Stomach (tissue), 8 donors: ENCODE measurements at regions not wholly inside any gene's neighbourhood (a gene's known extent, or its start where the extent isn't known, plus 50 kb on each side); places are given as distances from the start of the nearest gene placed in this dataset.
"Not testable (repeated sequence)": the region's sequence is repeated elsewhere in the genome, so short reads cannot be mapped to it uniquely, and the experiment has no call there.

Source experiments
- DNase-seq, 2 donors: peaks; one replicate each; pipeline versions ENCODE4 v3.0.0 to v3.0.0-alpha.2; 2013 to 2019
- H3K27ac ChIP-seq, 5 donors: fragments of 200-600 bp in 4 of 5; sonication (generic) in 4 of 5; one replicate each; pipeline ENCODE4 v1.5.1; 2013 to 2019; ENCODE audit warnings: mild to moderate bottlenecking in 1 of 5, moderate library complexity in 1 of 5
- H3K27me3 ChIP-seq, 3 donors: fragments of 200-600 bp; sonication (generic); one replicate each; pipeline ENCODE4 v1.5.1; 2017 to 2019; ENCODE audit warnings: mixed run types in 1 of 3
- H3K36me3 ChIP-seq, 4 donors: fragments of 200-600 bp; sonication (generic); 1 replicate in 3 of 4; 2 replicates in 1 of 4; pipeline ENCODE4 v1.5.1; 2016 to 2019
- H3K4me1 ChIP-seq, 4 donors: fragments of 200-600 bp; sonication (generic); one replicate each; pipeline ENCODE4 v1.5.1; 2016 to 2019
- H3K4me3 ChIP-seq, 4 donors: fragments of 200-600 bp; sonication (generic) in 3 of 4; one replicate each; pipeline ENCODE4 v1.5.1; 2016 to 2019; ENCODE audit warnings: mild to moderate bottlenecking in 1 of 4
- H3K9me3 ChIP-seq, 4 donors: fragments of 200-600 bp; sonication (generic); one replicate each; pipeline ENCODE4 v1.5.1; 2016 to 2019
- EP300 ChIP-seq: sonication (generic); formaldehyde crosslinking; IDR thresholded peaks from one replicate; pipeline ENCODE4 v1.6.1; 2017; ENCODE audit warnings: antibody characterized with exemption
- POLR2A ChIP-seq, 4 donors: fragments of 450-650 bp; IDR thresholded peaks; one replicate each; pipeline ENCODE4 v1.6.1; 2016; ENCODE audit warnings: antibody characterized with exemption in 4 of 4, control low read depth in 2 of 4, mild to moderate bottlenecking in 1 of 4, moderate library complexity in 1 of 4
- POLR2AphosphoS5 ChIP-seq, 3 donors: sonication (generic); formaldehyde crosslinking; IDR thresholded peaks; one replicate each; pipeline ENCODE4 v1.6.1; 2016; ENCODE audit warnings: antibody characterized with exemption in 3 of 3
- WGBS, 5 donors: extraction: QIAGEN DNeasy Blood & Tissue Kit in 3 of 5; methylation state at CpG; one replicate each; pipeline versions ENCODE4 v1.1.5 to v1.1.7; 2013 to 2018; 5-methylcytosine and 5-hydroxymethylcytosine counted together
- intact Hi-C: fragments of 100-400 bp; cut with DNase I; formaldehyde crosslinking; loops from one replicate; pipeline ENCODE4 v1.15.1; 2023; ENCODE audit warnings: low total_unique reads
- TF ChIP-seq, protein P1 (sequence below), 7 experiments: fragments of 450-650 bp in 4 of 7; fragments of 200-600 bp in 3 of 7; sonication (generic) in 3 of 7; IDR thresholded peaks; one replicate each; pipeline ENCODE4 v1.5.1; 2016 to 2019; ENCODE audit warnings: antibody characterized with exemption in 7 of 7, control low read depth in 2 of 7, mild to moderate bottlenecking in 1 of 7
- donor health status: healthy with polysubstance abuse.
- donor health status: Bipolar disorder and iron deficiency.
- donor health status: healthy.

DNA sequence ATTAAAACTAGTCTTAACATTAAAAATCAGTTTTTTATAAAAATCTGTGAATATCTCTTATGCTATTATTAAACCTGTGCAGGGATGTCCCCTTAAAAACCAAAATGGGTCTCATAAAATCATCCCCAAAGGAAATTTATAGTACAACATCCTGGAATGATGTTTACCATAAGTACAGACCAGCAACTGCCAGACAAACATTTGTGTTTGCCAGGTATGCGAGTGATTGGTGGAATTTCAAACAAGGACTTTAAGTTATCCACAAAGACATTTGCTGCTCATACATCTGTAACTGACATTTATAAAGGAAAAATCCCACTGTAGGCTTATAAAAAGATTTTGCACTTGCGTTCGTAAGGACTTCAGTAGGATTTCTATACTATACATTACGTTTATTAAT, 1375.4 kb upstream of the WWC1 start:
- no peak for DNase-seq
- intact Hi-C loops: no loop called here
- Histone ChIP-seq H3K27me3 (no peaks in the 10 kb centered on the region), H3K4me1 (no peaks in the 10 kb centered on the region), H3K9me3 (no peaks in the 10 kb centered on the region), H3K4me3 (no peak overlapping the region), H3K36me3 (no peaks in the 10 kb centered on the region), H3K27ac (no peak overlapping the region)
- WGBS, 5 donors: 76 to 85% (median 83%) methylated on average over 4 of the region's 4 CpGs
- TF ChIP-seq POLR2A (IDR thresholded peaks at IDR 0.05) (no peak), POLR2AphosphoS5 (IDR thresholded peaks at IDR 0.05) (no peak), EP300 (no peak)
- TF ChIP-seq, protein P1, sequence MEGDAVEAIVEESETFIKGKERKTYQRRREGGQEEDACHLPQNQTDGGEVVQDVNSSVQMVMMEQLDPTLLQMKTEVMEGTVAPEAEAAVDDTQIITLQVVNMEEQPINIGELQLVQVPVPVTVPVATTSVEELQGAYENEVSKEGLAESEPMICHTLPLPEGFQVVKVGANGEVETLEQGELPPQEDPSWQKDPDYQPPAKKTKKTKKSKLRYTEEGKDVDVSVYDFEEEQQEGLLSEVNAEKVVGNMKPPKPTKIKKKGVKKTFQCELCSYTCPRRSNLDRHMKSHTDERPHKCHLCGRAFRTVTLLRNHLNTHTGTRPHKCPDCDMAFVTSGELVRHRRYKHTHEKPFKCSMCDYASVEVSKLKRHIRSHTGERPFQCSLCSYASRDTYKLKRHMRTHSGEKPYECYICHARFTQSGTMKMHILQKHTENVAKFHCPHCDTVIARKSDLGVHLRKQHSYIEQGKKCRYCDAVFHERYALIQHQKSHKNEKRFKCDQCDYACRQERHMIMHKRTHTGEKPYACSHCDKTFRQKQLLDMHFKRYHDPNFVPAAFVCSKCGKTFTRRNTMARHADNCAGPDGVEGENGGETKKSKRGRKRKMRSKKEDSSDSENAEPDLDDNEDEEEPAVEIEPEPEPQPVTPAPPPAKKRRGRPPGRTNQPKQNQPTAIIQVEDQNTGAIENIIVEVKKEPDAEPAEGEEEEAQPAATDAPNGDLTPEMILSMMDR (IDR thresholded peaks at IDR 0.05): no peak

DNA sequence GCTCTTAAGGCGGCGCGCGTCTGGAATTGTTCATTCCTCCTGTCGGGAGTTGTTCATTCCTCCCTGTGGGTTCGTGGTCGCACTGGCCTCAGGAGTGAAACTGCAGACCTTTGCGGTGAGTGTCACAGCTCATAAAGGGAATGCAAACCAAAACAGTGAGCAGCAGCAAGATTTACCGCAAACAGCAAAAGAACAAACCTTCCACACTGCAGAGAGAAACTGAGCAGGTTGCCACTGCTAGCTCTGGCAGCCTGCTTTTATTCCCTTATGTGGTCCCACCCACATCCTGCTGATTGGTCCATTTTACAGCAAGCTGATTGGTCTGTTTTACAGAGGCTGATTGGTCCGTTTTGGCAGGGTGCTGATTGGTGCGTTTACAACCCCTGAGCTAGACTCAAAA, 1365.3 kb upstream of the WWC1 start:
- intact Hi-C loops: no loop called here
- Histone ChIP-seq H3K36me3 (no peaks in the 10 kb centered on the region), H3K27me3 (no peaks in the 10 kb centered on the region), H3K9me3 (peaks cover 0 to 16% (median 13%) of the 10 kb centered on the region in 4 donors), H3K4me3 (no peak overlapping the region), H3K4me1 (no peaks in the 10 kb centered on the region), H3K27ac (no peak overlapping the region)
- 90 to 95% (median 93%) methylated on average over 11 of the region's 11 CpGs for WGBS, 5 donors
- no peak for DNase-seq
- TF ChIP-seq POLR2A (IDR thresholded peaks at IDR 0.05) (no peak), POLR2AphosphoS5 (IDR thresholded peaks at IDR 0.05) (no peak), EP300 (no peak)
- TF ChIP-seq, protein P1 (IDR thresholded peaks at IDR 0.05): no peak

DNA sequence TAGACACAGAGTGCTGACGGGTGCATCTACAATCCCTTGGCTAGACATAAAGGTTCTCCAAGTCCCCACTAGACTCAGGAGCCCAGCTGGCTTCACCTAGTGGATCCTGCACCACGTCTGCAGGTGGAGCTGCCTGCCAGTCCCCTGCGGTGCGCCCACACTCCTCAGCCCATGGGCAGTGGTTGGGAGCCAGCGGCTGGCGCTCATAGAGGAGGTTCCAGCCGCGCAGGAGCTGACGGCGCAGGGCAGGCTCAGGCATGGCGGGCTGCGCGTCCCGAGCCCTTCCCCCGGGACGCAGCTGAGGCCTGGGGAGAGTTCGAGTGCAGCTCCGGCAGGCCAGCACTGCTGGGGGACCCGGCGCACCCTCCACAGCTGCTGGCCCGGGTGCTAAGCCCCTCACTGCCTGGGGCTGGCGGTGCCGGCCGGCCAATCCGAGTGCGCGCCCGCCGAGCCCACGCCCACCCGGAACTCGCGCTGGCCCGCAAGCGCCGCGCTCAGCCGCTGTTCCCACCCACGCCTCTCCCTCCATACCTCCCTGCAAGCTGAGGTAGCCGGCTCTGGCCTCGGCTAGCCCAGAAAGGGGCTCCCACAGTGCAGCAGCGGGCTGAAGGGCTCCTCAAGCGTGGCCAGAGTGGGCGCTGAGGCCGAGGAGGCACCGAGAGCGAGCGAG, 1364.5 kb upstream of the WWC1 start:
- H3K4me3 ChIP-seq, intact Hi-C loops, H3K36me3 ChIP-seq, H3K4me1 ChIP-seq, H3K27ac ChIP-seq, DNase-seq, H3K27me3 ChIP-seq: not testable (repeated sequence)
- peaks cover 0 to 17% (median 14%) of the 10 kb centered on the region in 4 donors for H3K9me3 ChIP-seq
- 92 to 96% (median 94%) methylated on average over 11 to 48 of the region's 48 CpGs for WGBS, 5 donors

DNA sequence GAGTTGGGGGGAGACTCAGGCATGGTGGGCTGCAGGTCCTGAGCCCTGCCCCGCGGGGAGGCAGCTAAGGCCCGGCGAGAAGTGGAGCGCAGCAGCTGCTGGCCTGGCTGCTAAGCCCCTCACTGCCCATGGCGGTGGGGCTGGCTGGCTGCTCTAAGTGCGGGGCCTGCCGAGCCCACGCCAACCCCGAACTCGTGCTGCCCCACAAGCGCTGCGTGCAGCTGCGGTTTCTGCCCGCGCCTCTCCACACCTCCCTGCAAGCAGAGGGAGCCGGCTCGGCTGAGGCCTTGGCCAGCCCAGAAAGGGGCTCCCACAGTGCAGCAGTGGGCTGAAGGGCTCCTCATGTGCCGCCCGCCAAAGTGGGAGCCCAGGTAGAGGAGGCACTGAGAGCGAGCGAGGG, 1355.1 kb upstream of the WWC1 start:
- intact Hi-C loops: no loop called here
- H3K27me3 ChIP-seq: no peaks in the 10 kb centered on the region
- WGBS, 5 donors: 95 to 98% (median 97%) methylated on average over 5 to 22 of the region's 22 CpGs
- DNase-seq: no peak
- H3K4me3 ChIP-seq: no peak overlapping the region
- H3K36me3 ChIP-seq: no peaks in the 10 kb centered on the region
- H3K27ac ChIP-seq: no peak overlapping the region
- TF ChIP-seq POLR2AphosphoS5 (IDR thresholded peaks at IDR 0.05): no peak
- TF ChIP-seq, protein P1 (IDR thresholded peaks at IDR 0.05): no peak
- TF ChIP-seq EP300: no peak
- no peak for TF ChIP-seq POLR2A (IDR thresholded peaks at IDR 0.05)
- peaks cover 0 to 17% (median 7%) of the 10 kb centered on the region in 4 donors for H3K9me3 ChIP-seq
- no peaks in the 10 kb centered on the region for H3K4me1 ChIP-seq

DNA sequence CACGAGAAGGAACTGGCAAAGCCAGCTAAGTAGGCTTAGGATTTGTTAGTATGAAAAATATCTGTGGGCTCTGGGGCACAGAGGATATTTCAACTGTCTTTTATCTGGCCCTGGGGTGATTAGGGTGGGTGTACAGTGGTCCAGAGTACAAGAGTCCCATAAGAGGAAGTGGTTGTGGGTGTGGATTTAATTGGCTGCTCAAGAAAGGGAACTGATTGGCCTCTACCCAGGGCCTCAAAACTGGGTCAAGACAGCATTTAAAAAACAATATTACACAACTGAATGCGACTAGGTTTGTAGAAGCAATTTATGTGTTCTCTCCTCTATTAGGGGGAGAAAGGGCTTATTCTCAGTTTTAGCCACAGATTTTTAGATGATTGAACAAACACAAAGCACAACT, 1353.4 kb upstream of the WWC1 start:
- intact Hi-C loops: no loop called here
- H3K4me3 ChIP-seq: no peak overlapping the region
- 52 to 62% (median 55%) methylated on average over 2 of the region's 2 CpGs for WGBS, 5 donors

More for the DNA sequence above, 1353.4 kb upstream of the WWC1 start:
- Histone ChIP-seq H3K4me1 (no peaks in the 10 kb centered on the region), H3K9me3 (peaks cover 0 to 19% (median 7%) of the 10 kb centered on the region in 4 donors), H3K27me3 (no peaks in the 10 kb centered on the region), H3K27ac (no peak overlapping the region), H3K36me3 (no peaks in the 10 kb centered on the region)
- DNase-seq: no peak
- no peak for TF ChIP-seq EP300
- TF ChIP-seq POLR2A (IDR thresholded peaks at IDR 0.05): no peak
- TF ChIP-seq POLR2AphosphoS5 (IDR thresholded peaks at IDR 0.05): no peak
- TF ChIP-seq, protein P1 (IDR thresholded peaks at IDR 0.05): no peak
